Gastroesophageal sphincter (tissue), 3 donors: ENCODE measurements at regions not wholly inside any gene's neighbourhood (a gene's known extent, or its start where the extent isn't known, plus 50 kb on each side); places are given as distances from the start of the nearest gene placed in this dataset.

Source experiments
- POLR2A ChIP-seq, 2 donors: fragments of 450-650 bp; IDR thresholded peaks; one replicate each; pipeline ENCODE4 v1.6.1; 2017; ENCODE audit warnings: antibody characterized with exemption in 2 of 2, mild to moderate bottlenecking in 2 of 2, moderate library complexity in 1 of 2
- POLR2AphosphoS5 ChIP-seq: sonication (generic); formaldehyde crosslinking; IDR thresholded peaks from one replicate; pipeline ENCODE4 v1.6.1; 2017; ENCODE audit warnings: antibody characterized with exemption
- TF ChIP-seq, protein P1 (sequence below), 4 experiments: fragments of 200-600 bp in 2 of 4; fragments of 450-650 bp in 2 of 4; sonication (generic) in 1 of 4; IDR thresholded peaks; one replicate each; pipeline ENCODE4 v1.5.1; 2017 to 2019; ENCODE audit warnings: antibody characterized with exemption in 4 of 4, mild to moderate bottlenecking in 2 of 4, moderate library complexity in 2 of 4

DNA sequence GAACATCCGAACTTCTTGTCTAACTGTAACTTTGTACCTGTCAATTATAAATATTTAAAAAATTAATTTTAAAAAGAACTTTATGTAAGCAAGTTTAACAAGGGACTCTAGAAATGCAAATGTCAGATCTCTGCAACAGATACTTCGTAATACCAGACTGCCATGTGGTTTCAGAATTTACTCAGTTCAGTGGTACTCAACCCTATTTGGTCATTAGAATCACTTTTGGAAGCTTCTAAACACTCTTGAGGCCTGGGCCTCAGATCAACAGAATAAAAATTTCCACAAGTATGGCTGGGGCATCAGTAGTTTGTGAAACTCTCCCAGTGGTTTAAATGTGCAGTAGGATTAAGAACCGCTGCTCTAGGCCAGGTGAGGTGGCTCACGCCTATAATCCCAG lies 139.5 kb upstream of the SMYD2 start:
- TF ChIP-seq, protein P1, sequence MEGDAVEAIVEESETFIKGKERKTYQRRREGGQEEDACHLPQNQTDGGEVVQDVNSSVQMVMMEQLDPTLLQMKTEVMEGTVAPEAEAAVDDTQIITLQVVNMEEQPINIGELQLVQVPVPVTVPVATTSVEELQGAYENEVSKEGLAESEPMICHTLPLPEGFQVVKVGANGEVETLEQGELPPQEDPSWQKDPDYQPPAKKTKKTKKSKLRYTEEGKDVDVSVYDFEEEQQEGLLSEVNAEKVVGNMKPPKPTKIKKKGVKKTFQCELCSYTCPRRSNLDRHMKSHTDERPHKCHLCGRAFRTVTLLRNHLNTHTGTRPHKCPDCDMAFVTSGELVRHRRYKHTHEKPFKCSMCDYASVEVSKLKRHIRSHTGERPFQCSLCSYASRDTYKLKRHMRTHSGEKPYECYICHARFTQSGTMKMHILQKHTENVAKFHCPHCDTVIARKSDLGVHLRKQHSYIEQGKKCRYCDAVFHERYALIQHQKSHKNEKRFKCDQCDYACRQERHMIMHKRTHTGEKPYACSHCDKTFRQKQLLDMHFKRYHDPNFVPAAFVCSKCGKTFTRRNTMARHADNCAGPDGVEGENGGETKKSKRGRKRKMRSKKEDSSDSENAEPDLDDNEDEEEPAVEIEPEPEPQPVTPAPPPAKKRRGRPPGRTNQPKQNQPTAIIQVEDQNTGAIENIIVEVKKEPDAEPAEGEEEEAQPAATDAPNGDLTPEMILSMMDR (IDR thresholded peaks at IDR 0.05) = no peak
- TF ChIP-seq POLR2A (IDR thresholded peaks at IDR 0.05) = no peak
- no peak for TF ChIP-seq POLR2AphosphoS5
